Mesodermal cell (in vitro differentiated cells): ENCODE measurements at regions not wholly inside any gene's neighbourhood (a gene's known extent, or its start where the extent isn't known, plus 50 kb on each side); places are given as distances from the start of the nearest gene placed in this dataset.

Experiments
- H3K27ac ChIP-seq: 2 replicates; pipeline ENCODE4 v1.7.0; 2013; ENCODE audit warnings: mild to moderate bottlenecking, low read depth, low read length, moderate library complexity; ENCODE audit not compliant: severe bottlenecking
- H3K36me3 ChIP-seq: 2 replicates; pipeline ENCODE4 v1.7.1; 2013; ENCODE audit warnings: mild to moderate bottlenecking, low read length, moderate library complexity; ENCODE audit not compliant: control insufficient read depth, insufficient read depth
- H3K4me1 ChIP-seq: one replicate; pipeline ENCODE4 v1.7.1; 2013; ENCODE audit warnings: mild to moderate bottlenecking, low read length; ENCODE audit not compliant: insufficient read depth, control insufficient read depth, poor library complexity, severe bottlenecking
- H3K4me3 ChIP-seq: 2 replicates; pipeline ENCODE4 v1.7.0; 2013; ENCODE audit warnings: low read length, control low read depth, mild to moderate bottlenecking; ENCODE audit not compliant: insufficient read depth, poor library complexity, severe bottlenecking; ENCODE audit errors: extremely low read depth
- H3K9me3 ChIP-seq: 2 replicates; pipeline ENCODE4 v1.7.1; 2013; ENCODE audit warnings: mild to moderate bottlenecking, low read length, moderate library complexity; ENCODE audit not compliant: control insufficient read depth
- WGBS, 2 experiments: methylation state at CpG; one replicate each; pipeline ENCODE4 v1.1.5; 2013; ENCODE audit warnings: missing lambda C conversion rate in 2 of 2; ENCODE audit not compliant: insufficient coverage in 2 of 2; 5-methylcytosine and 5-hydroxymethylcytosine counted together

DNA sequence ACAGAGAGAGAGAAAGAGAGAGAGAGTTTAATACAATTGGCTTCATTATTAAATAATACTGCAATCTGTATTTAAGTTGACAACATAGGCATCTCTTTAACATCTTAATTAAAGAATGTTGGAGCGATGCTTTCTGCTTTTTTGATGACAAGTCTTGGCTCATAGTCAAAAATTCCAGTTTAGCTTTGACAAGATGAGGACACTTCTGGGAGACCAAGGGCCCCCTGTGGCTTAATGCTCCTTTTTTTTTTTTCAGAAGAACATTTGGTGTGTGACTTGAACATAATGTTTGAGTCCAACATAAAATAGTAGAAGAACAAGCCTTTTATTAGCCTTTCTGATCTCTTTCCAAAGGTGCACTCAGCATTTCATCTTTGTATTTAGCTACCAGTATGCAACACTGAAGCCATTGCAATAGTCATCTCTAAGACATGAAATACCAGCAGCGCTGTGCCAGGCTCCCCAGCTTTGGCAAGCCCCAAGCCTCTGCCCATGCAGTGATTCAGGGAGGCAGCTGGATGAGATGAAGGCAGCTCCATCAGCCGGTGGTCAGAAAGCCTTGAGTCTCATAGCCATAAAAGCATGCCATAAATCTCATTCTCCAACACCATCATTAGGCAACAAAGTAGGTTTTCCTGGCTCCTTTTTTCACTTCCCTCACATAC lies 349.4 kb upstream of the SEMA6D start:
- Histone ChIP-seq H3K4me3 (no peak overlapping the region), H3K4me1 (no peaks in the 10 kb centered on the region), H3K36me3 (no peaks in the 10 kb centered on the region), H3K9me3 (no peaks in the 10 kb centered on the region), H3K27ac (no peak overlapping the region)
- WGBS, 2 experiments: 100% methylated on average over 2 to 3 of the region's 3 CpGs

DNA sequence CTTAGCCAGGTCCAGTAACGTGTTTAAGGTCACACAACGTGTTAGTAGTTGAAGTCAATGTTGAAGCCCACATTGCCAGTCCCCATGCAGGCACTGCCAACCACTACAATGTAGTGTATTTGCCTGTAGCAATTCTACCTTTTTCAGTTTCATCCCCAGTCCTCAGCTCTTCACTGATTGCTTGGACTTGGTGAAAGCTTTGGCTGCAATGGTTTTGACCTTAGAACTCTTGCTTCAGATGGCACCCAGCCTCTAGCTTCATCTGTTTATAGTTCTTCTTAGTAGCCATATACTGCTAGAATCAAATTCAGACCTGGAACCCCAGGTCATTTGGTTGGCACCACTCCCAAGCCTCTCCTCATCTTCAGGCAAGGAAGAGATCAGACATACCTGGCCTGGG lies 345.4 kb upstream of the SEMA6D start:
- H3K4me3 ChIP-seq: no peak overlapping the region
- H3K27ac ChIP-seq: no peak overlapping the region
- H3K9me3 ChIP-seq: no peaks in the 10 kb centered on the region
- WGBS, 2 experiments: 95 to 100% methylated on average over 2 of the region's 2 CpGs
- no peaks in the 10 kb centered on the region for H3K4me1 ChIP-seq
- H3K36me3 ChIP-seq: no peaks in the 10 kb centered on the region

DNA sequence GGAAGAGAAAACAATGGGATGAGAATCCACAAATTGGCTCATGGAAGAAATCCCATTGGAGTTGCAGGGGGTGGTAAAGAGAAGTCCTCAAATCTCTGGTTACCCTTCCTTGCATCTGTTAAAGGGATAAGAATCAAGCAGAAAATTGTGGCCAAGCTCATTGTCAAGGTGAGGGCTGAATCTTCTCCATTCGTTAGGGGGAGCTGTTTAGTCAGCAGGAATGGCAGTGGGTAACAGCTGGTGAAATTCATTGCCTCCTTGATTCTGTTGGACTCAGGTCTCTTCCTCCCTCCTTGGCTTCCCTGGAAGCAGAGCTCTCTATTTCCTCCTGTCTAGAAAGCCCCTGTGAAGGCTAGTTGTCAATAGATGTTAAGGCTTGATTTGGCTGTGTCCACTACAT lies 343.1 kb upstream of the SEMA6D start:
- Histone ChIP-seq H3K4me1 (peaks cover 5% of the 10 kb centered on the region), H3K27ac (no peak overlapping the region)
- 17% methylated on average over 1 of the region's 1 CpG; no CpG with 5 or more reads in 1 of the 2 experiments for WGBS, 2 experiments

DNA sequence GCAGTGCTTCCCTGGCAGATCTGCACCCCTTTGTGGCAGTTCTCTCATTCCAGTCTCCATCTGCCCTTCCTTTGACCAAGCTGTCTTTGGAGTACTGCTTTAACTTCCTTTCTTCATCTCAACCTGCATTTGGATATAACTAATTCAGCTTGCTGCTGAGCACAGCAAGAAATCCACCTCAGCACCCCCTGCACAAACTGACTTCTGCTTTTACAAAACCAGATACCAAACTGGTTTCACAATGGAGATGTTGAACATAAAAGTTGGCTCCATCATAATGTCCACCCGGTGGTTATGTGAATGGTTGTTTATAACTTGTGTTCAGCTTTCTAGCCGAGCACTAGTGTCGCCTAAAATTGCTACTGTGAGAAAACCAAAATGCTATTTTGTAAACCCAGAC lies 341.1 kb upstream of the SEMA6D start:
- no peaks in the 10 kb centered on the region for H3K9me3 ChIP-seq
- H3K27ac ChIP-seq: no peak overlapping the region
- peaks cover 5% of the 10 kb centered on the region for H3K4me1 ChIP-seq
- no peak overlapping the region for H3K4me3 ChIP-seq
- H3K36me3 ChIP-seq: no peaks in the 10 kb centered on the region
- WGBS, 2 experiments: 89% methylated on average over 3 of the region's 3 CpGs; no CpG with 5 or more reads in 1 of the 2 experiments

More for the DNA sequence above, 343.1 kb upstream of the SEMA6D start:
- Histone ChIP-seq H3K4me3 (no peak overlapping the region), H3K9me3 (no peaks in the 10 kb centered on the region), H3K36me3 (no peaks in the 10 kb centered on the region)

DNA sequence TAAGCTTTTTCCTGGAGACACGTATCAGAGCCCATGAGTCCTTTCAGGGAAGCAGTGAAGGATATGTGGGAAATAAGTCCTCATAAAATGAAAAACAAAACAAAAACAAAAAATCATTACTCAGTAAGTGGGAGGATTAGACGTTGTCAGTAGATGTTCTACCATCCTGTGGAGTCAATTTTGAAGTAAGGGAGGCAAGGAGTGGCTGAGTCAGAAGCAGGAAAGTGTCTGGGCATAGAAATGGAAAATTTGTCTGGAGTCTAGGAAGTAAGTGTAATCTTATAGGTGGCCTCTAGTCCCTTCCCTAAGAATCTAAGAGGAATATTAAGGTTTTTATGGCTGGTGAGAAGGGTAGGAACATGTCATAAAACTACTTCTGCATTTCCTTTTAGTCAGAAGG lies 339.8 kb upstream of the SEMA6D start:
- Histone ChIP-seq H3K4me3 (no peak overlapping the region), H3K4me1 (peaks cover 5% of the 10 kb centered on the region), H3K36me3 (no peaks in the 10 kb centered on the region), H3K9me3 (no peaks in the 10 kb centered on the region), H3K27ac (no peak overlapping the region)
- no CpG with 5 or more reads among the region's 2 CpGs for WGBS, 2 experiments

DNA sequence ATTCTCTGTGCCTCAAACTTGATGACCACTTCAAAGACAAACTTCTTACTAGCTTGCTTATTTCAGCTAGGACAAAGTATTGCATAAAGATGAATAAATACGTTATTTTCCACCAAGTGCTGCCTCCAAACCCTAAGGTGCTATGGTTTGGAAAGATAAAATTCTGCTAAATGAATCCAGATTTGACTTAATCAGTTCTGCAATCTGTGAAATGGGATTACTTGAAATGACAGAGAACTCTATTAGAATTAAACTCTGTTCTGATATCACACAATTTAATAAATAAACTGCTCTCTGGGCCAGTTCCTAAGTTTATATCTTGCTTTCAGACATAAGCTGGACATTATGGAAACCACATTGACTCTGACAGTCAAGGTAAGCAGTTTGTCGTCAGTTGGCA lies 338.8 kb upstream of the SEMA6D start:
- Histone ChIP-seq H3K27ac (no peak overlapping the region), H3K36me3 (no peaks in the 10 kb centered on the region), H3K4me1 (peaks cover 5% of the 10 kb centered on the region), H3K4me3 (no peak overlapping the region), H3K9me3 (no peaks in the 10 kb centered on the region)
- WGBS, 2 experiments: no CpG with 5 or more reads among the region's 2 CpGs

DNA sequence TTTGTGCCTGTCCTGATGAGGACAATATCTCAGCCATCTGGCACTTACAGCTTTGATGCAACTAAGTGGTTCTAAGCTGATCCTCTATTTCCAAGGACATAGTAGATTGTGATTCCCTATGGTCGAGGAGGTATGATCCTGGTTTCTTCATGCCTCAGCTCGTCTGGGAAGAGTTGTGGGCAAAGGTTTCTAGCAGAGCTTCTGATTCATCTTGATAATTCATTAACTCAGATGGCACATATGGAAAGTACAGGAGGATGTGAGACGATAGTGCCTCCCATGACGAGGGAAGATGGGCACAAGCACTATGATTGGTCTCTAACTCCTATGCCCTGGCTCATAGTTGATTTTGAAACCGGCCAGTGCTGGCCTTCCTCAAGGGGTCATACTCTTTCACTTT lies 334.2 kb upstream of the SEMA6D start:
- Histone ChIP-seq H3K36me3 (no peaks in the 10 kb centered on the region), H3K27ac (no peak overlapping the region), H3K4me1 (peaks cover 7% of the 10 kb centered on the region), H3K9me3 (no peaks in the 10 kb centered on the region), H3K4me3 (no peak overlapping the region)
- WGBS, 2 experiments: 93 to 100% methylated on average over 3 to 5 of the region's 5 CpGs

DNA sequence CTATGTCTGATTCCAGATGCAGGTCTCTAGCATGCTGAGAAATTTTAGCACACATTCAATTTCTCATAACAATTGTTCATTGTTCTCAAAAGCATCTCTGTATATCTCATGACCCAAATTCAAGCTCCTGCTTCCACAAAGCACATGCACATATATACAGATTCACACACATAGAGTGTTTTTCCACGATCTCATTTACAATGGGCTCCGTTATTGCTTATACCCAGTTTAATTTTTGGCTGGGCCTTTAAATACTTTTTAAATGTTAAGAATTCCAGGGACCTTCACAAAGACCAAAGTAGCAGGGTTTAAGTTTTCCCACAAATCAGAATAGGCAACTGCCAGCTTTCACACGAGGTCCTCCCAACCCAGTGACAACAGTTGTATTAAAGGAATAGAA lies 333.5 kb upstream of the SEMA6D start:
- Histone ChIP-seq H3K27ac (peak overlapping the region; percentile 91), H3K4me3 (no peak overlapping the region), H3K36me3 (no peaks in the 10 kb centered on the region), H3K9me3 (no peaks in the 10 kb centered on the region), H3K4me1 (peaks cover 7% of the 10 kb centered on the region)
- WGBS, 2 experiments: 100% methylated on average over 1 of the region's 3 CpGs

DNA sequence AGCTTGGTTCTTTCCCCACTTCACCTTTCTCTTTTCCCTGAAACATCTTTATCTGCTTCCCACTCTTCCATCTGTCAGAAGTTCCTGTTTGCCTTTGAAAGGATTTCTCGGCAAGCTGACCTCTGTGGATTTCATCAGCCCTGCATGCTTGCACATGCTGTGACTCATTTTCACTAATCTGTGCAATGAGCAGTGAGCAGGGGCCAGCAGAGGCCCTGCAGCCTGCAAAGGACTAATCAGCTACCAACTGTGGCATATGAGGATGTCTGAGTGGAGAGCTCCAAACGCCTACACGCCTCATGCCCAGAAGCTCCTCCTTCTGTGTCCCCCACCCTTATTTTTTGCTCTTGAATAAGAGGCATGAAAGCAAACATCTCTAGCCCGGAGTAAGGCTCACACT lies 333.0 kb upstream of the SEMA6D start:
- WGBS, 2 experiments: 13 to 15% methylated on average over 1 of the region's 4 CpGs
- Histone ChIP-seq H3K4me1 (peaks cover 7% of the 10 kb centered on the region), H3K36me3 (no peaks in the 10 kb centered on the region), H3K27ac (peak overlapping the region; percentile 91), H3K9me3 (no peaks in the 10 kb centered on the region), H3K4me3 (no peak overlapping the region)

DNA sequence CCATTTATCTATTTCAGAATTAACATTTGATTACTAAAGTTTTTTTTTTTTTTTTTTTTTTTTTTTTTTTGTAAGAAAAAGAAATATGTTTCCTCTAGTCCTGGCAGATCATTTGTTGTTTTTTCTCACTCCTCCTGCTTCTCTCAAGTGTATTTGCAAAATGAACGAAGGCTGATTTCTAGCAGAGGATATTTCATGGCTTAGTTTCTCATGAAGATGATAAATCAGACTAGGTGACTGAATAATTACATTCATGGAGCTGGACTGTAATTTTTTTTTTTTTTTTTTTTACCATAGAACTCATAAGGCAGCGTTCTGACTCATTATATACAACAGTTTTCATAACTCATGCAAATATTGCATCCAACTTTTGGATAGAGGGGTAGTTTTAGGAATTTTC lies 332.5 kb upstream of the SEMA6D start:
- H3K27ac ChIP-seq: peak overlapping the region; percentile 91
- no peak overlapping the region for H3K4me3 ChIP-seq
- no peaks in the 10 kb centered on the region for H3K36me3 ChIP-seq
- peaks cover 7% of the 10 kb centered on the region for H3K4me1 ChIP-seq
- no CpG with 5 or more reads among the region's 2 CpGs for WGBS, 2 experiments
- no peaks in the 10 kb centered on the region for H3K9me3 ChIP-seq

DNA sequence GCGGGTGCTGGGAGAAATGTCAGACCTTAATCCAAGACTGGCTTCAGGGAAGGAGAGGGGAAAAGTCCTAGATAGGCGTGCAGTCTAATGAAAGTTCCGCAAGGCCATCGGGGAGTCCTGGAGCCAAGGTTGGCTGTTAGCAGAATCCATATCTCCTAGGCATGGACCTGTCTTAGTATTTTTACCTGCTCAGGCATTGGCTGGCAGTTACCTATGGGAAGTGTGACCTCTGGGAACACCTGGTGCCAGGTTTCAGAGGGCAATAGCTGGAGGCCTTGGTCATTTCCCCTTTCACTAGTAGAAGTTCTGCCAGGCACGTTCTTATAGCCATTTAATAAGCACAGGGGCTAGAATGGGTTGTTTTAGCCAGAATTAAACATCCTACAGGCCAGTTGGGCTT lies 330.8 kb upstream of the SEMA6D start:
- H3K36me3 ChIP-seq: no peaks in the 10 kb centered on the region
- H3K4me3 ChIP-seq: no peak overlapping the region
- no peaks in the 10 kb centered on the region for H3K9me3 ChIP-seq
- peaks cover 7% of the 10 kb centered on the region for H3K4me1 ChIP-seq
- WGBS, 2 experiments: 93 to 98% methylated on average over 4 to 5 of the region's 5 CpGs
- no peak overlapping the region for H3K27ac ChIP-seq
